ENCODE measurements at regions not wholly inside any gene's neighbourhood (a gene's known extent, or its start where the extent isn't known, plus 50 kb on each side); places are given as distances from the start of the nearest gene placed in this dataset.
"Not testable (repeated sequence)": the region's sequence is repeated elsewhere in the genome, so short reads cannot be mapped to it uniquely, and the experiment has no call there.

GRCh38 chrX:67213686-67214085 is 330.1 kb upstream of the AR start:
- not testable (repeated sequence) for FAIRE-seq; DNase-seq (ENCODE audit: insufficient read length, low spot score)

GRCh38 chrX:67207912-67208311 is 335.9 kb upstream of the AR start:
- DNase-seq (ENCODE audit: insufficient read length, low spot score) = no peak
- TF ChIP-seq CTCF (IDR thresholded peaks at IDR 0.05; ENCODE audit: insufficient read depth, missing control alignments) = no peak

GRCh38 chrX:67159437-67159836 is 384.4 kb upstream of the AR start:
- DNase-seq (ENCODE audit: insufficient read length, low spot score) (no peak), FAIRE-seq (no peak)
- TF ChIP-seq CTCF (IDR thresholded peaks at IDR 0.05; ENCODE audit: insufficient read depth, missing control alignments) = no peak

More at GRCh38 chrX:67207912-67208311, 335.9 kb upstream of the AR start:
- FAIRE-seq = no peak

- DNase-seq (ENCODE audit: insufficient read length, low spot score) = no peak
- TF ChIP-seq CTCF (IDR thresholded peaks at IDR 0.05; ENCODE audit: insufficient read depth, missing control alignments) = no peak
- no peak for FAIRE-seq
These were observed 429.2 kb upstream of the AR start for GRCh38 chrX:67114635-67115034.

- TF ChIP-seq CTCF (IDR thresholded peaks at IDR 0.05; ENCODE audit: insufficient read depth, missing control alignments) = no peak
- no peak for DNase-seq (ENCODE audit: insufficient read length, low spot score)
- no peak for FAIRE-seq
These were observed 438.1 kb upstream of the AR start for GRCh38 chrX:67105758-67106116.

- FAIRE-seq = no peak
- TF ChIP-seq CTCF (IDR thresholded peaks at IDR 0.05; ENCODE audit: insufficient read depth, missing control alignments) = no peak
- DNase-seq (ENCODE audit: insufficient read length, low spot score) = no peak
These were observed 438.7 kb upstream of the AR start for GRCh38 chrX:67104982-67105757.

GRCh38 chrX:67100031-67100884 is 443.6 kb upstream of the AR start:
- DNase-seq (ENCODE audit: insufficient read length, low spot score) = no peak
- FAIRE-seq = no peak
- no peak for TF ChIP-seq CTCF (IDR thresholded peaks at IDR 0.05; ENCODE audit: insufficient read depth, missing control alignments)

Measured in D721Med (cell line).